Activated T-helper 1 cell treated with anti-CD3 and anti-CD28 coated beads, Interleukin-12 subunit alpha, Interleukin-12 subunit beta, Interleukin-2, Interleukin-4 antibody, amounts not matched to agents 30 ng/mL and 10 ng/mL and 1 ng/mL, durations not matched to agents 14 hours and 24 hours and 36 hours (primary cell): ENCODE measurements at regions not wholly inside any gene's neighbourhood (a gene's known extent, or its start where the extent isn't known, plus 50 kb on each side); places are given as distances from the start of the nearest gene placed in this dataset.

Source experiments
- DNase-seq: peaks from one replicate; pipeline ENCODE4 v3.0.0; 2021; ENCODE audit warnings: low spot score
- H3K27ac Mint-ChIP-seq: one replicate; pipeline ENCODE4 v1.8.0; 2021; ENCODE audit warnings: mild to moderate bottlenecking, mixed read lengths
- H3K27me3 Mint-ChIP-seq: one replicate; pipeline ENCODE4 v1.8.0; 2022; ENCODE audit warnings: mild to moderate bottlenecking, moderate library complexity, mixed read lengths; ENCODE audit not compliant: insufficient read depth
- H3K36me3 Mint-ChIP-seq: one replicate; pipeline ENCODE4 v1.8.0; 2021; ENCODE audit warnings: low read depth, mixed read lengths
- H3K4me1 Mint-ChIP-seq: one replicate; pipeline ENCODE4 v1.8.0; 2021; ENCODE audit warnings: low read depth, mixed read lengths
- H3K4me3 Mint-ChIP-seq: one replicate; pipeline ENCODE4 v1.8.0; 2021; ENCODE audit warnings: mild to moderate bottlenecking, moderate library complexity, mixed read lengths
- H3K9me3 Mint-ChIP-seq: one replicate; pipeline ENCODE4 v1.8.0; 2021; ENCODE audit warnings: mixed read lengths
- intact Hi-C: fragments of 100-400 bp; cut with micrococcal nuclease; formaldehyde crosslinking; loops from one replicate; pipeline ENCODE4 v1.15.1; 2024

GRCh38 chr10:16259726-16260125, 177.1 kb upstream of the PTER start:
- Mint-ChIP-seq H3K27me3 (no peaks in the 10 kb centered on the region), H3K36me3 (no peaks in the 10 kb centered on the region), H3K4me3 (no peak overlapping the region), H3K9me3 (peaks cover 25% of the 10 kb centered on the region), H3K27ac (no peak overlapping the region), H3K4me1 (no peaks in the 10 kb centered on the region)
- DNase-seq: no peak
- intact Hi-C loops: no loop called here

- H3K27ac Mint-ChIP-seq: no peak overlapping the region
- no peaks in the 10 kb centered on the region for H3K27me3 Mint-ChIP-seq
- H3K4me1 Mint-ChIP-seq: no peaks in the 10 kb centered on the region
- no peak for DNase-seq
- no peak overlapping the region for H3K4me3 Mint-ChIP-seq
- intact Hi-C loops: no loop called here
- peaks cover 21% of the 10 kb centered on the region for H3K9me3 Mint-ChIP-seq
- no peaks in the 10 kb centered on the region for H3K36me3 Mint-ChIP-seq
These were observed 176.4 kb upstream of the PTER start for GRCh38 chr10:16260388-16260787.

DNA sequence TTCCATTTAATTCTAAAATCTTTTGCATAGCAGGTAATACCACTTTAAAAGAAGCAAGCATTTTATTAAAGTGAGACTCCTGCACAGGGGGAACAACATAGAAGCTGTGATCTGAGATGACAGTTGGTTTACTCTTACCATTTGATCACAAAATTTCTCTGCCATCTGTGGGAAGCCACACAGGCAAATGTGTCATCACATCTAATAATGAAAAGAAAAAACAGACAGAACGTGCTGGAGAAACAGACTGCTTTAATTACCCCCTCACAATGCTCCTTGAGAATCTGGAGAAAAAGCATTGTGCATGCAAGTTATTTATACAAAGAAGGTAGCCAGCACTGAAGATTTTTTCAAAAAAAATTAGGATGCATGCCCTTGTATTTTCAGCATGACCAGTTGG, 165.2 kb upstream of the PTER start:
- no peaks in the 10 kb centered on the region for H3K4me1 Mint-ChIP-seq
- no peak overlapping the region for H3K27ac Mint-ChIP-seq
- no peaks in the 10 kb centered on the region for H3K27me3 Mint-ChIP-seq
- no peak overlapping the region for H3K4me3 Mint-ChIP-seq
- no peaks in the 10 kb centered on the region for H3K36me3 Mint-ChIP-seq
- intact Hi-C loops: no loop called here
- DNase-seq: no peak
- peaks cover 9% of the 10 kb centered on the region for H3K9me3 Mint-ChIP-seq

DNA sequence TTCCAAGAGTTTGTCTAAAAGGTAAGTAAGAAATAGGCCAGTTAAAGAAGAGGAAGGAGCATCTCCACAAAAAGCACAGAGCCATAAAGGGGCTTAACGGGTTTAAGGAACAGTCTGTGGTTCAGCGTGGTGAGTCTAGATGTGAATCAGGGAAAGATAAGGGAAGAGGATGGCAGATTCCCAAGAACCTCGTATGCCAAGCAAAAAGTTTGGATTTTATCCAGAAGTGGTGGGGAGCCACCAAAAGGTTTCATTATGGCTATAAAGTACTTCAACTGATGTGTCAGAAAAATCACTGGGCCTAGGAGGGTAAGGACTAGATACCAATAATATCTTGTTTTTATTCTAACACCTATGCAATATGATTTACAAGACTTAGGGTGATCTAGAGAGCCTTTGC, 161.9 kb upstream of the PTER start:
- DNase-seq: no peak
- no peak overlapping the region for H3K27ac Mint-ChIP-seq
- peaks cover 12% of the 10 kb centered on the region for H3K9me3 Mint-ChIP-seq
- intact Hi-C loops: no loop called here
- H3K27me3 Mint-ChIP-seq: no peaks in the 10 kb centered on the region
- no peaks in the 10 kb centered on the region for H3K4me1 Mint-ChIP-seq
- H3K36me3 Mint-ChIP-seq: no peaks in the 10 kb centered on the region
- H3K4me3 Mint-ChIP-seq: no peak overlapping the region

DNA sequence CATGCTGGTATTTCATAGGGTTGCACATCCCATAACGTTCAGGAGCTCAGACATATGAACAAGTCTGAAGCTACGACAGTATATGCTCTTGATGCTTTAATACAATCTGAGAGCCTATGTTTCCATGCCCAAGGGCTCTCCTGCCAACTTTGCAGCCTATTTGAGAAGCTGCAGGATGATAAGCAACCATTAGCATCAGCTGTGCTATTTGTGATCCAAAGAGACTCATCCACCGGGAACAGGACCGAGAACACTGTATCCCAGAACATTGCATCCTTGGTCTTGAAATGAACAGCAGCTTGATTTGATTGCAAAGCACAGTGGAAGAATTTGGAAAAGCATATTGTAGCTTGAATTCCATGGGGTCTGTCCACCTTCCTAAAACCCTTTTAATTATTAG, 156.2 kb upstream of the PTER start:
- Mint-ChIP-seq H3K4me3 (no peak overlapping the region), H3K36me3 (no peaks in the 10 kb centered on the region), H3K27ac (no peak overlapping the region), H3K27me3 (no peaks in the 10 kb centered on the region), H3K9me3 (peaks cover 8% of the 10 kb centered on the region), H3K4me1 (no peaks in the 10 kb centered on the region)
- intact Hi-C loops: no loop called here
- DNase-seq: no peak

- intact Hi-C loops: no loop called here
- Mint-ChIP-seq H3K27ac (no peak overlapping the region), H3K4me3 (no peak overlapping the region), H3K27me3 (no peaks in the 10 kb centered on the region), H3K4me1 (no peaks in the 10 kb centered on the region), H3K9me3 (peaks cover 3% of the 10 kb centered on the region), H3K36me3 (no peaks in the 10 kb centered on the region)
- no peak for DNase-seq
These were observed 144.4 kb upstream of the PTER start for GRCh38 chr10:16292366-16292765.

GRCh38 chr10:16297069-16297468, 139.7 kb upstream of the PTER start:
- H3K36me3 Mint-ChIP-seq: no peaks in the 10 kb centered on the region
- H3K4me3 Mint-ChIP-seq: no peak overlapping the region
- H3K9me3 Mint-ChIP-seq: no peaks in the 10 kb centered on the region
- no peak overlapping the region for H3K27ac Mint-ChIP-seq
- DNase-seq: no peak
- no peaks in the 10 kb centered on the region for H3K4me1 Mint-ChIP-seq
- H3K27me3 Mint-ChIP-seq: no peaks in the 10 kb centered on the region
- intact Hi-C loops: no loop called here

- H3K27ac Mint-ChIP-seq: no peak overlapping the region
- no peaks in the 10 kb centered on the region for H3K27me3 Mint-ChIP-seq
- no peak overlapping the region for H3K4me3 Mint-ChIP-seq
- no peak for DNase-seq
- intact Hi-C loops: no loop called here
- no peaks in the 10 kb centered on the region for H3K36me3 Mint-ChIP-seq
- H3K9me3 Mint-ChIP-seq: no peaks in the 10 kb centered on the region
- no peaks in the 10 kb centered on the region for H3K4me1 Mint-ChIP-seq
These were observed 139.2 kb upstream of the PTER start for GRCh38 chr10:16297642-16298041.

DNA sequence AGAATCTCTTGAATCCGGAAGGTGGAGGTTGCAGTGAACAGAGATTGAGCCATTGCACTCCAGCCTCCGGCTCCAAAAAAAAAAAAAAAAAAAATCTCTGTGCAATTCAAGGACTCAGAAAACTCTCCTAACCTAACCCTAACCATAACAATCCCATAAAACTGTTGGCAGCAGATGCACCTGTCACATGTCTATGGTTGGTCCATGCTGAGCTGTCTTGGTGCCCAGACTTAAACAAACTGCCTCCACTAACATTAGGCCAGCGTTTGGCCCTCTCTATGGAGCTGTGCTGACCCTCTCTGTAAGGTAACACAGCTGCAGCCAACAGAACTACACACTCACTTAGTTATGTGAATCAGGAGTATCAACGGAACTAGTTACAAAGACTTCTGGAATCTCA, 132.5 kb upstream of the PTER start:
- Mint-ChIP-seq H3K36me3 (no peaks in the 10 kb centered on the region), H3K9me3 (no peaks in the 10 kb centered on the region), H3K4me1 (no peaks in the 10 kb centered on the region), H3K27ac (no peak overlapping the region), H3K27me3 (no peaks in the 10 kb centered on the region), H3K4me3 (no peak overlapping the region)
- no peak for DNase-seq
- intact Hi-C loops: no loop called here

GRCh38 chr10:16310440-16310839, 126.4 kb upstream of the PTER start:
- H3K4me3 Mint-ChIP-seq: no peak overlapping the region
- peaks cover 2% of the 10 kb centered on the region for H3K27me3 Mint-ChIP-seq
- no peaks in the 10 kb centered on the region for H3K4me1 Mint-ChIP-seq
- H3K27ac Mint-ChIP-seq: no peak overlapping the region
- no peaks in the 10 kb centered on the region for H3K36me3 Mint-ChIP-seq
- H3K9me3 Mint-ChIP-seq: no peaks in the 10 kb centered on the region
- DNase-seq: no peak
- intact Hi-C loops: no loop called here

DNA sequence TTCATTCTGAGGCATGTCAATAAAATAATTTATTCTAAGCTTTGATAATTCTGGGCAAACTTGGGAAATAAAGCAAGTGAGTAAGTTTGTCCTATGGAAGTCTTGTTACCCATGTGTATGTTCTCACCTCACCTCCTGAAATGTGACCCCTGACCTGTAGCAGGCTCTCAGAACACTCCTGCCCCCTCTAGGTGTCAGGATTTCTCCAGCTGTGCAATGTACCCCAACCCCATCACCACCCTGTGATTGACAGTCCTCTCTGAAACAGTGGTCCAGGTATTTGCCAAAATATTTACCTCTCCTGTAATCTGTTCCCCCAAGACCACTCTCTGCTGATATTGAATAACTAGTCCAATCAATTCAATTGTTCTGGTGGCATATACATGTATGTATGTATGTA, 122.6 kb upstream of the PTER start:
- intact Hi-C loops: no loop called here

DNA sequence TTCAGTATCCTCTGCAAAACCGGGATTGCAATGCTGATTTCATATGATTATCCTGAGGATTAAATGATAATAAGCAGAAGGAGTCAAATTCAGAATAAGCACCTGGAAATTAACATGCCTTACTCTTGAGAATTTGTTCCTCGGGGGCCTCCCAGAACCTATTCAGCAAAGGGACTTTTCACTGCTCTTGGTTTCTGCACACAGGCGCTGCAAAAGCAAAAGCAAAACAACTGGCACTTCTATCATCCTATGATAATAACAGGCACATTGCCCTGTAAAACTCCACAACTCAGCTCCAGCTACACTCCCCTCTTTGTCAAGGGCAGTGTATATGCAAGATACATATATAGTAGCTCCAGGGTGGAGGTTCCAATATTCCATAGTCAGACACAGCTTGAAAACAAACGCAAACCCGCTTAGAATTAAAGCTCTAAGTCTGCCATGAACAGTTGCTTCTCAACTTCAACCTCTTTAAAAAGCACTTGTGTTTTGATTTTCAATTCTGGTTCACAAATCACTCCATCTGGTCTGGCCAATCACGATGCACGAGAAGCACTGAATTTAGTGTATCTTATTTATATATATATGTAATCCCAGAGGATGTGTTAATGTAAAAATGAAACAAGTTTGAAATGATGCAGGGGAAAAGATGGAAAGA, 119.9 kb upstream of the PTER start:
- no peak overlapping the region for H3K27ac Mint-ChIP-seq
- no peaks in the 10 kb centered on the region for H3K27me3 Mint-ChIP-seq
- no peak for DNase-seq
- H3K4me3 Mint-ChIP-seq: no peak overlapping the region
- no peaks in the 10 kb centered on the region for H3K4me1 Mint-ChIP-seq
- intact Hi-C loops: no loop called here
- no peaks in the 10 kb centered on the region for H3K9me3 Mint-ChIP-seq
- H3K36me3 Mint-ChIP-seq: no peaks in the 10 kb centered on the region

More for the DNA sequence above, 122.6 kb upstream of the PTER start:
- no peak overlapping the region for H3K4me3 Mint-ChIP-seq
- no peaks in the 10 kb centered on the region for H3K9me3 Mint-ChIP-seq
- no peaks in the 10 kb centered on the region for H3K4me1 Mint-ChIP-seq
- DNase-seq: no peak
- H3K27me3 Mint-ChIP-seq: peaks cover 2% of the 10 kb centered on the region
- no peaks in the 10 kb centered on the region for H3K36me3 Mint-ChIP-seq
- no peak overlapping the region for H3K27ac Mint-ChIP-seq

DNA sequence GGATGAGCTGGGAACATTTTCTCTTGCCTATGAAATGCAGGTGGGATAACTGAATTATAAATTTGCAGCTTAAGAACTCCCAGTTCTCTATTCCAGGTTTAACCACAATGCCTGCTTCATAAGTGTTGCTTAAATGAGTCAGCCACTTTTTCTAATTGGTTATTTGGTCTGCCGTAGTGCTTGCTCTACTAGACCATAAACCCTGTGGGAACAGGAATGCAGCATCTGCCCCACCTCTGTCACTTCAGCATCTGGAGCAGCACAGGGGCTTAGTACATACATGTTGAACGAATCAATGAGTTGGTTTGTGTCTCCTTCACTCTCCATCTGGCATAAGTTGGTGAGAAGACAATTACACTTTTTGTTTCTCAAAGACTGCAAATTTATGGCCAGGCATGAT, 95.2 kb upstream of the PTER start:
- H3K27ac Mint-ChIP-seq: no peak overlapping the region
- no peaks in the 10 kb centered on the region for H3K27me3 Mint-ChIP-seq
- H3K4me3 Mint-ChIP-seq: no peak overlapping the region
- no peaks in the 10 kb centered on the region for H3K9me3 Mint-ChIP-seq
- no peak for DNase-seq
- intact Hi-C loops: no loop called here
- no peaks in the 10 kb centered on the region for H3K36me3 Mint-ChIP-seq
- no peaks in the 10 kb centered on the region for H3K4me1 Mint-ChIP-seq

DNA sequence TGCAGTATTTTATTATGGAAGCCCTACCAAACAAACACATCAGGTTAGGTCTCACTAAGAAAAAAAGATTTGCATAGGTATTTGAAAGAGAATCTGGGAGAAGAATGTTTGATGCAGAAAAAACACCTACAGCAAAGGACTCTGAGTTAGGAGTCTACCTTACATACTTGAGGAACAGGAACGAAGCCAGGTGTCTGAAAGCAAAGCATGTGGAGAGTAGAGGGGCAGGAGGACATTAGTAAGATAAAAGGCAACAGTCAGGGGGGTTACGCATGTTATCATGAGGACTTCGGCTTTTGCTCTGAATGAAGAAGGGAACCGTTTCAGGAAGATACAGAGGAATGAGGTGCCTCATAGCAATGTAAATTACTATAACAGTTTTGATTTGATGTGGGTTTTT, 87.9 kb upstream of the PTER start:
- Mint-ChIP-seq H3K27ac (no peak overlapping the region), H3K9me3 (no peaks in the 10 kb centered on the region), H3K27me3 (peaks cover 1% of the 10 kb centered on the region), H3K4me1 (no peaks in the 10 kb centered on the region), H3K36me3 (no peaks in the 10 kb centered on the region), H3K4me3 (no peak overlapping the region)
- no peak for DNase-seq
- intact Hi-C loops: no loop called here
